WTC11 (cell line): ENCODE measurements at regions not wholly inside any gene's neighbourhood (a gene's known extent, or its start where the extent isn't known, plus 50 kb on each side); places are given as distances from the start of the nearest gene placed in this dataset.
A peak's percentile ranks its signal among the peaks of the same experiment; 100 is the strongest.

Source experiments
- ATAC-seq: fragments of 200-7000 bp; cut with Tn5 transposase; 2 replicates; pipeline ENCODE4 v1.10.0; 2021; ENCODE audit warnings: mild to moderate bottlenecking, moderate library complexity
- CTCF ChIA-PET: fragments of 300-600 bp; sonication (Branson Sonifier 250); formaldehyde crosslinking; loops from one replicate; lab custom pipeline; 2021; ENCODE audit warnings: antibody characterized with exemption; lab: Charles Lee
- POLR2A ChIA-PET: fragments of 350-600 bp; sonication (Branson Sonifier 250); formaldehyde crosslinking; loops from one replicate; lab custom pipeline; 2021; ENCODE audit warnings: antibody characterized with exemption; lab: Charles Lee
- DNase-seq: peaks from one replicate; pipeline ENCODE4 v3.0.0; 2021; ENCODE audit warnings: low spot score
- H3K27ac Mint-ChIP-seq: 2 replicates; pipeline ENCODE4 v1.8.0; 2021; ENCODE audit warnings: mixed read lengths
- H3K27me3 Mint-ChIP-seq: 2 replicates; pipeline ENCODE4 v1.8.0; 2021; ENCODE audit warnings: low read depth, mild to moderate bottlenecking, moderate library complexity, mixed read lengths
- H3K36me3 Mint-ChIP-seq: 2 replicates; pipeline ENCODE4 v1.8.0; 2021; ENCODE audit warnings: mixed read lengths
- H3K4me1 Mint-ChIP-seq: 2 replicates; pipeline ENCODE4 v1.8.0; 2022; ENCODE audit warnings: mixed read lengths
- H3K4me3 Mint-ChIP-seq: 2 replicates; pipeline ENCODE4 v1.8.0; 2021; ENCODE audit warnings: mild to moderate bottlenecking, moderate library complexity, mixed read lengths
- H3K9me3 Mint-ChIP-seq: 2 replicates; pipeline ENCODE4 v1.8.0; 2021; ENCODE audit warnings: mixed read lengths
- ATF1 ChIP-seq: sonication (generic); formaldehyde crosslinking; IDR thresholded peaks from 2 replicates; pipeline ENCODE4 v1.8.1; 2023; ENCODE audit warnings: mild to moderate bottlenecking, moderate library complexity, missing genetic modification reagents
- ATF2 ChIP-seq: sonication (generic); formaldehyde crosslinking; IDR thresholded peaks from 2 replicates; pipeline ENCODE4 v1.8.1; 2022; ENCODE audit warnings: low read depth, missing genetic modification reagents, borderline replicate concordance
- ATF3 ChIP-seq: sonication (generic); formaldehyde crosslinking; conservative IDR thresholded peaks from 2 replicates; pipeline ENCODE4 v1.8.1; 2022; ENCODE audit warnings: mild to moderate bottlenecking, missing genetic modification reagents
- E2F1 ChIP-seq: sonication (generic); formaldehyde crosslinking; IDR thresholded peaks from 2 replicates; pipeline ENCODE4 v1.8.0; 2022; ENCODE audit warnings: mild to moderate bottlenecking, missing genetic modification reagents
- ETV6 ChIP-seq: sonication (generic); formaldehyde crosslinking; IDR thresholded peaks from 2 replicates; pipeline ENCODE4 v1.8.1; 2022; ENCODE audit warnings: mild to moderate bottlenecking, missing genetic modification reagents
- FOXK1 ChIP-seq: sonication (generic); formaldehyde crosslinking; IDR thresholded peaks from 2 replicates; pipeline ENCODE4 v1.8.0; 2022; ENCODE audit warnings: mild to moderate bottlenecking, moderate library complexity, missing genetic modification reagents
- HMGA2 ChIP-seq: fragments of 250-450 bp; sonication (Bioruptor Pico); IDR thresholded peaks from 2 replicates; pipeline ENCODE4 v1.4.0; 2021; ENCODE audit warnings: mild to moderate bottlenecking, moderate library complexity
- JUN ChIP-seq: sonication (generic); formaldehyde crosslinking; IDR thresholded peaks from 2 replicates; pipeline ENCODE4 v1.8.0; 2023; ENCODE audit warnings: mild to moderate bottlenecking, missing genetic modification reagents
- KAT7 ChIP-seq: sonication (generic); formaldehyde crosslinking; IDR thresholded peaks from 2 replicates; pipeline ENCODE4 v1.8.1; 2023; ENCODE audit warnings: missing genetic modification reagents, mild to moderate bottlenecking, borderline replicate concordance
- MYBL2 ChIP-seq: sonication (generic); formaldehyde crosslinking; IDR thresholded peaks from 2 replicates; pipeline ENCODE4 v1.8.1; 2023; ENCODE audit warnings: mild to moderate bottlenecking, moderate library complexity, missing genetic modification reagents
- NR2C2 ChIP-seq: sonication (generic); formaldehyde crosslinking; IDR thresholded peaks from 2 replicates; pipeline ENCODE4 v1.8.0; 2022; ENCODE audit warnings: mild to moderate bottlenecking, missing genetic modification reagents
- SP1 ChIP-seq: sonication (generic); formaldehyde crosslinking; conservative IDR thresholded peaks from 2 replicates; pipeline ENCODE4 v1.8.1; 2022; ENCODE audit warnings: missing genetic modification reagents
- TEAD4 ChIP-seq: sonication (generic); formaldehyde crosslinking; IDR thresholded peaks from 2 replicates; pipeline ENCODE4 v1.8.0; 2022; ENCODE audit warnings: mild to moderate bottlenecking, missing genetic modification reagents
- ZMAT4 ChIP-seq: fragments of 250-450 bp; sonication (Bioruptor Pico); IDR thresholded peaks from 2 replicates; pipeline ENCODE4 v1.9.0; 2021; ENCODE audit warnings: mild to moderate bottlenecking
- ZNF219 ChIP-seq: sonication (generic); formaldehyde crosslinking; IDR thresholded peaks from 2 replicates; pipeline ENCODE4 v1.8.0; 2023; ENCODE audit warnings: missing genetic modification reagents, mild to moderate bottlenecking, borderline replicate concordance
- ZNF396 ChIP-seq: fragments of 250-450 bp; sonication (Bioruptor Pico); IDR thresholded peaks from 2 replicates; pipeline ENCODE4 v1.8.0; 2021; ENCODE audit warnings: mild to moderate bottlenecking, moderate library complexity, borderline replicate concordance
- ZNF423 ChIP-seq: fragments of 250-450 bp; sonication (Bioruptor Pico); IDR thresholded peaks from 2 replicates; pipeline ENCODE4 v2.1.2; 2022; ENCODE audit warnings: mild to moderate bottlenecking, moderate library complexity
- TF ChIP-seq, protein P1 (sequence below): sonication (generic); formaldehyde crosslinking; IDR thresholded peaks from 2 replicates; pipeline ENCODE4 v1.8.0; 2022; ENCODE audit warnings: mild to moderate bottlenecking, missing genetic modification reagents
- TF ChIP-seq, protein P2 (sequence below): sonication (generic); formaldehyde crosslinking; IDR thresholded peaks from 2 replicates; pipeline ENCODE4 v1.8.0; 2022; ENCODE audit warnings: missing genetic modification reagents
- TF ChIP-seq, protein P3 (sequence below): sonication (generic); formaldehyde crosslinking; IDR thresholded peaks from 2 replicates; pipeline ENCODE4 v1.8.1; 2023; ENCODE audit warnings: mild to moderate bottlenecking, missing genetic modification reagents, moderate library complexity

- TF ChIP-seq, protein P1, sequence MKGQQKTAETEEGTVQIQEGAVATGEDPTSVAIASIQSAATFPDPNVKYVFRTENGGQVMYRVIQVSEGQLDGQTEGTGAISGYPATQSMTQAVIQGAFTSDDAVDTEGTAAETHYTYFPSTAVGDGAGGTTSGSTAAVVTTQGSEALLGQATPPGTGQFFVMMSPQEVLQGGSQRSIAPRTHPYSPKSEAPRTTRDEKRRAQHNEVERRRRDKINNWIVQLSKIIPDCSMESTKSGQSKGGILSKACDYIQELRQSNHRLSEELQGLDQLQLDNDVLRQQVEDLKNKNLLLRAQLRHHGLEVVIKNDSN (CRISPR knock-in tag): no peak
- TF ChIP-seq ETV6: no peak
- TF ChIP-seq, protein P2, sequence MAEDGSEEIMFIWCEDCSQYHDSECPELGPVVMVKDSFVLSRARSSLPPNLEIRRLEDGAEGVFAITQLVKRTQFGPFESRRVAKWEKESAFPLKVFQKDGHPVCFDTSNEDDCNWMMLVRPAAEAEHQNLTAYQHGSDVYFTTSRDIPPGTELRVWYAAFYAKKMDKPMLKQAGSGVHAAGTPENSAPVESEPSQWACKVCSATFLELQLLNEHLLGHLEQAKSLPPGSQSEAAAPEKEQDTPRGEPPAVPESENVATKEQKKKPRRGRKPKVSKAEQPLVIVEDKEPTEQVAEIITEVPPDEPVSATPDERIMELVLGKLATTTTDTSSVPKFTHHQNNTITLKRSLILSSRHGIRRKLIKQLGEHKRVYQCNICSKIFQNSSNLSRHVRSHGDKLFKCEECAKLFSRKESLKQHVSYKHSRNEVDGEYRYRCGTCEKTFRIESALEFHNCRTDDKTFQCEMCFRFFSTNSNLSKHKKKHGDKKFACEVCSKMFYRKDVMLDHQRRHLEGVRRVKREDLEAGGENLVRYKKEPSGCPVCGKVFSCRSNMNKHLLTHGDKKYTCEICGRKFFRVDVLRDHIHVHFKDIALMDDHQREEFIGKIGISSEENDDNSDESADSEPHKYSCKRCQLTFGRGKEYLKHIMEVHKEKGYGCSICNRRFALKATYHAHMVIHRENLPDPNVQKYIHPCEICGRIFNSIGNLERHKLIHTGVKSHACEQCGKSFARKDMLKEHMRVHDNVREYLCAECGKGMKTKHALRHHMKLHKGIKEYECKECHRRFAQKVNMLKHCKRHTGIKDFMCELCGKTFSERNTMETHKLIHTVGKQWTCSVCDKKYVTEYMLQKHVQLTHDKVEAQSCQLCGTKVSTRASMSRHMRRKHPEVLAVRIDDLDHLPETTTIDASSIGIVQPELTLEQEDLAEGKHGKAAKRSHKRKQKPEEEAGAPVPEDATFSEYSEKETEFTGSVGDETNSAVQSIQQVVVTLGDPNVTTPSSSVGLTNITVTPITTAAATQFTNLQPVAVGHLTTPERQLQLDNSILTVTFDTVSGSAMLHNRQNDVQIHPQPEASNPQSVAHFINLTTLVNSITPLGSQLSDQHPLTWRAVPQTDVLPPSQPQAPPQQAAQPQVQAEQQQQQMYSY (CRISPR knock-in tag): no peak
- TF ChIP-seq ATF1 (CRISPR knock-in tag): no peak
- TF ChIP-seq NR2C2 (CRISPR knock-in tag): no peak
Observed at GRCh38 chr1:208665936-208666335, 421.8 kb upstream of the PLXNA2 start (continued).

DNA sequence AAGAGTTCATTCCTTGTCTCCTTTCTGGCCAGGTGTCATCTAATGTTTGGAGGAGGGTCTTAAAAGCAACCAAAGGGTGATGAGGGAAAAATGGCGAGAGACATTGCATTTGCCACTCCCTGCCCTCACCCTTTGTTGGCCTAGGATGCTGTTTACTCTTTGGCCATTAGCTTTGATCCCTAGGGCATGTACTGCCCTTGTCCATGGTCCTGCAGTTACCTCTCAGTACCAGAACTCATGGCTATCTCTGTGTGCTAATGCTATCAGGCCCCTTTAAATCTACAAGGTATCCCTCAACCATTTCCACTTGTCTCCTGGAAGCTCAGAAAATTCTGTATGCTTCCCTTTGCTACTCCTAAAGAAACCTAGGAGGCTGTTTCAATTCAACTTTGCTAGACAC, 424.8 kb upstream of the PLXNA2 start:
- peak; percentile 16 for DNase-seq
- peak; percentile 69 for ATAC-seq
- H3K27me3 Mint-ChIP-seq: no peaks in the 10 kb centered on the region
- H3K4me1 Mint-ChIP-seq: no peaks in the 10 kb centered on the region
- H3K27ac Mint-ChIP-seq: no peak overlapping the region
- H3K4me3 Mint-ChIP-seq: no peak overlapping the region
- ChIA-PET CTCF (interaction anchor here (2.3 kb wide), 1 partner anchor 16 kb away, joined by 7 read pairs; no protein-coding TSS in a partner anchor), POLR2A (no interaction called here)
- H3K9me3 Mint-ChIP-seq: no peaks in the 10 kb centered on the region
- H3K36me3 Mint-ChIP-seq: no peaks in the 10 kb centered on the region
- TF ChIP-seq ATF2 (CRISPR knock-in tag): no peak
- TF ChIP-seq, protein P3, sequence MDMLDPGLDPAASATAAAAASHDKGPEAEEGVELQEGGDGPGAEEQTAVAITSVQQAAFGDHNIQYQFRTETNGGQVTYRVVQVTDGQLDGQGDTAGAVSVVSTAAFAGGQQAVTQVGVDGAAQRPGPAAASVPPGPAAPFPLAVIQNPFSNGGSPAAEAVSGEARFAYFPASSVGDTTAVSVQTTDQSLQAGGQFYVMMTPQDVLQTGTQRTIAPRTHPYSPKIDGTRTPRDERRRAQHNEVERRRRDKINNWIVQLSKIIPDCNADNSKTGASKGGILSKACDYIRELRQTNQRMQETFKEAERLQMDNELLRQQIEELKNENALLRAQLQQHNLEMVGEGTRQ: no peak
- TF ChIP-seq ZNF219 (CRISPR knock-in tag): no peak
- no peak for TF ChIP-seq ZNF396 (CRISPR knock-in tag)
- TF ChIP-seq FOXK1: 0 out of 2 replicates have a peak, but pooled peaks have one; percentile 24
- TF ChIP-seq E2F1: no peak

- Mint-ChIP-seq H3K9me3 (no peaks in the 10 kb centered on the region), H3K4me1 (no peaks in the 10 kb centered on the region), H3K27me3 (no peaks in the 10 kb centered on the region), H3K27ac (no peak overlapping the region), H3K4me3 (no peak overlapping the region), H3K36me3 (no peaks in the 10 kb centered on the region)
- ChIA-PET CTCF (no interaction called here), POLR2A (no interaction called here)
- DNase-seq (no peak), ATAC-seq (no peak)
- TF ChIP-seq TEAD4 (CRISPR knock-in tag) (no peak), MYBL2 (CRISPR knock-in tag) (no peak), ZNF423 (CRISPR knock-in tag) (no peak), ZNF219 (CRISPR knock-in tag) (no peak), ZMAT4 (no peak), KAT7 (CRISPR knock-in tag) (no peak), HMGA2 (CRISPR knock-in tag) (no peak), SP1 (CRISPR knock-in tag) (no peak), JUN (no peak), ATF3 (no peak)
- TF ChIP-seq, protein P2 (CRISPR knock-in tag): no peak
- TF ChIP-seq, protein P1 (CRISPR knock-in tag): no peak
Observed at GRCh38 chr1:208670778-208671177, 426.6 kb upstream of the PLXNA2 start.
